ENCODE measurements at regions not wholly inside any gene's neighbourhood (a gene's known extent, or its start where the extent isn't known, plus 50 kb on each side); places are given as distances from the start of the nearest gene placed in this dataset.

DNA sequence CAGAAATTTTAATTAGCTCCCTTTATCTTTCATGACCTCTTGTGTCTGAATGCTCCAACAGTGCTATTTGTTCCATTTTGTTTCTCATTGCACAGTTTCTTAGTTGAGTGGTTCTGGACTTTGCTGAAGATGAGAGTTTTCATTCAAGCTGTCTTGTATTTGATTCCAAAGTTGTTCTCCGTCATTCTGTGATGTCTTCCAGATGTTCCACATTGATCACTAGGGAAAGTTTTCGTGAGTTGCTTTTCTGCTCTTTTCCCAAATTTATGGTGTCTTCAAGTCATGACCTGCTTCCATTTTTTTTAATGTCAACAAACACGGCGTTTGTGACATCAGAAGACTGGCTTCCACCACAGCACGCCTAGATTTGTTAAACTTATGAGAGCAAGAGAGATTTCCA, 575.5 kb downstream of the MRPL39 start:
- TF ChIP-seq, protein P1, sequence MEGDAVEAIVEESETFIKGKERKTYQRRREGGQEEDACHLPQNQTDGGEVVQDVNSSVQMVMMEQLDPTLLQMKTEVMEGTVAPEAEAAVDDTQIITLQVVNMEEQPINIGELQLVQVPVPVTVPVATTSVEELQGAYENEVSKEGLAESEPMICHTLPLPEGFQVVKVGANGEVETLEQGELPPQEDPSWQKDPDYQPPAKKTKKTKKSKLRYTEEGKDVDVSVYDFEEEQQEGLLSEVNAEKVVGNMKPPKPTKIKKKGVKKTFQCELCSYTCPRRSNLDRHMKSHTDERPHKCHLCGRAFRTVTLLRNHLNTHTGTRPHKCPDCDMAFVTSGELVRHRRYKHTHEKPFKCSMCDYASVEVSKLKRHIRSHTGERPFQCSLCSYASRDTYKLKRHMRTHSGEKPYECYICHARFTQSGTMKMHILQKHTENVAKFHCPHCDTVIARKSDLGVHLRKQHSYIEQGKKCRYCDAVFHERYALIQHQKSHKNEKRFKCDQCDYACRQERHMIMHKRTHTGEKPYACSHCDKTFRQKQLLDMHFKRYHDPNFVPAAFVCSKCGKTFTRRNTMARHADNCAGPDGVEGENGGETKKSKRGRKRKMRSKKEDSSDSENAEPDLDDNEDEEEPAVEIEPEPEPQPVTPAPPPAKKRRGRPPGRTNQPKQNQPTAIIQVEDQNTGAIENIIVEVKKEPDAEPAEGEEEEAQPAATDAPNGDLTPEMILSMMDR (IDR thresholded peaks at IDR 0.05) = no peak
- TF ChIP-seq POLR2A (IDR thresholded peaks at IDR 0.05) (no peak), EP300 (IDR thresholded peaks at IDR 0.05) (no peak)
